ENCODE measurements at regions not wholly inside any gene's neighbourhood (a gene's known extent, or its start where the extent isn't known, plus 50 kb on each side); places are given as distances from the start of the nearest gene placed in this dataset.

GRCh38 chr13:63297163-63297562 is 1881.5 kb upstream of the PCDH20 start:
- no peak for TF ChIP-seq CTCF (IDR thresholded peaks at IDR 0.05; ENCODE audit: low read depth, low read length, missing input control)
- no peak for TF ChIP-seq EGR1 (IDR thresholded peaks at IDR 0.05; ENCODE audit: low read depth in 2 of 2)
- TF ChIP-seq JUND (IDR thresholded peaks at IDR 0.05): no peak
- TF ChIP-seq ATF3 (IDR thresholded peaks at IDR 0.05): no peak
- TF ChIP-seq SP1 (IDR thresholded peaks at IDR 0.05): no peak
- TF ChIP-seq HNF4G (IDR thresholded peaks at IDR 0.05): no peak
- TF ChIP-seq HNF4A (conservative IDR thresholded peaks at IDR 0.05): no peak
- no peak for TF ChIP-seq RXRA (IDR thresholded peaks at IDR 0.05)

Data from liver (tissue), 3 donors.